ENCODE measurements at regions not wholly inside any gene's neighbourhood (a gene's known extent, or its start where the extent isn't known, plus 50 kb on each side); places are given as distances from the start of the nearest gene placed in this dataset.

- no peak for TF ChIP-seq CTCF (IDR thresholded peaks at IDR 0.05; ENCODE audit: low read depth, low read length)
- TF ChIP-seq MAX (IDR thresholded peaks at IDR 0.05; ENCODE audit: low read depth, low read length), result no peak
Measured at GRCh38 chr1:2890221-2890850, 88.8 kb upstream of the TTC34 start.
